HCT116 (cell line): ENCODE measurements at regions not wholly inside any gene's neighbourhood (a gene's known extent, or its start where the extent isn't known, plus 50 kb on each side); places are given as distances from the start of the nearest gene placed in this dataset.

ENCODE experiments used
- ATAC-seq: fragments of 200-7000 bp; cut with Tn5 transposase; 2 replicates; pipeline ENCODE4 v1.9.1; 2020; ENCODE audit warnings: mild to moderate bottlenecking, moderate library complexity
- BruUV-seq: library from RNA; stranded (reverse); fragments of 400-500 nt; replicated peaks from 2 replicates; lab custom pipeline; 2021; lab: Mats Ljungman, UMichigan
- CTCF ChIA-PET: fragments of 300-600 bp; sonication (Branson Sonifier 250); formaldehyde crosslinking; loops from one replicate; lab custom pipeline; 2021; ENCODE audit warnings: antibody characterized with exemption; lab: Charles Lee
- POLR2A ChIA-PET: fragments of 300-600, 350-600 bp; sonication (Branson Sonifier 250); formaldehyde crosslinking; loops from one replicate; lab custom pipeline; 2021; ENCODE audit warnings: antibody characterized with exemption; lab: Charles Lee
- RAD21 ChIA-PET, 2 experiments: fragments of 300-600 bp; sonication (Branson Sonifier 250); formaldehyde crosslinking; loops; one replicate each; lab custom pipeline; 2023; ENCODE audit warnings: low total read pairs in 2 of 2; ENCODE audit not compliant: uncharacterized antibody in 2 of 2, unreplicated experiment in 2 of 2, low non-redundant PET in 1 of 2; lab: Charles Lee
- DNase-seq: peaks from one replicate; pipeline ENCODE4 v3.0.0-alpha.2; 2010; ENCODE audit warnings: low read depth, low spot score
- H2AFZ ChIP-seq: fragments of 200-600 bp; shearing (Covaris generic), sonication (generic); 2 replicates; pipeline ENCODE4 v1.6.1; 2017; ENCODE audit warnings: low read depth, mixed run types, mixed read lengths, antibody characterized with exemption, low read length; ENCODE audit not compliant: poor library complexity, severe bottlenecking
- H3K27ac ChIP-seq: 2 replicates; pipeline ENCODE4 v1.5.1; 2012; ENCODE audit warnings: low read depth, low read length
- H3K27me3 ChIP-seq: fragments of 200-600 bp; sonication (generic); 2 replicates; pipeline ENCODE4 v1.6.1; 2016; ENCODE audit warnings: mixed run types, low read length, mixed read lengths; ENCODE audit not compliant: insufficient read depth
- H3K36me3 ChIP-seq, 2 experiments: fragments of 200-500 bp in 1 of 2; fragments of 200-600 bp in 1 of 2; sonication (Bioruptor generic) in 1 of 2; sonication (generic) in 1 of 2; 2 replicates each; pipeline versions ENCODE4 v1.5.1 to v1.6.1; 2014 to 2016; ENCODE audit warnings: low read length in 2 of 2, inconsistent platforms in 1 of 2, mixed read lengths in 1 of 2, mixed run types in 1 of 2; ENCODE audit not compliant: insufficient read depth in 2 of 2, control insufficient read depth in 1 of 2
- H3K4me1 ChIP-seq, 2 experiments: fragments of 200-600 bp in 1 of 2; sonication (generic) in 1 of 2; 2 replicates each; pipeline versions ENCODE4 v1.5.1 to v1.6.1; 2012 to 2017; ENCODE audit warnings: low read length in 2 of 2, inconsistent platforms in 1 of 2, mild to moderate bottlenecking in 1 of 2, mixed read lengths in 1 of 2, mixed run types in 1 of 2, moderate library complexity in 1 of 2; ENCODE audit not compliant: insufficient read depth in 2 of 2, control insufficient read depth in 1 of 2
- H3K4me2 ChIP-seq: fragments of 200-600 bp; sonication (generic); 2 replicates; pipeline ENCODE4 v1.6.1; 2017; ENCODE audit warnings: mixed run types, low read length, mixed read lengths
- H3K4me3 ChIP-seq, 2 experiments: fragments of 200-600 bp in 1 of 2; sonication (generic) in 1 of 2; replicated peaks in 1 of 2; 2 replicates each; pipeline ENCODE4 v1.5.1; 2011 to 2016; ENCODE audit warnings: low read length in 2 of 2, control low read depth in 1 of 2, low read depth in 1 of 2, mild to moderate bottlenecking in 1 of 2, mixed read lengths in 1 of 2, mixed run types in 1 of 2
- H3K79me2 ChIP-seq: fragments of 200-600 bp; sonication (generic); 2 replicates; pipeline ENCODE4 v1.6.1; 2017; ENCODE audit warnings: mild to moderate bottlenecking, mixed run types, low read length, moderate library complexity, mixed read lengths; ENCODE audit not compliant: insufficient read depth
- H3K9ac ChIP-seq: fragments of 200-600 bp; sonication (generic); 2 replicates; pipeline ENCODE4 v1.6.1; 2016; ENCODE audit warnings: low read length, mixed read lengths
- H3K9me2 ChIP-seq: fragments of 200-600 bp; sonication (generic), shearing (Covaris generic); 2 replicates; pipeline ENCODE4 v1.6.1; 2017; ENCODE audit warnings: mixed run types, mild to moderate bottlenecking, moderate library complexity; ENCODE audit not compliant: insufficient read depth
- H3K9me3 ChIP-seq, 2 experiments: fragments of 200-500 bp in 1 of 2; fragments of 200-600 bp in 1 of 2; sonication (Bioruptor generic) in 1 of 2; sonication (generic) in 1 of 2; 2 replicates each; pipeline ENCODE4 v1.6.1; 2014 to 2017; ENCODE audit warnings: low read length in 2 of 2, mixed read lengths in 2 of 2, inconsistent platforms in 1 of 2, low read depth in 1 of 2, mild to moderate bottlenecking in 1 of 2, mixed run types in 1 of 2, moderate library complexity in 1 of 2; ENCODE audit not compliant: control insufficient read depth in 1 of 2, insufficient read depth in 1 of 2
- H4K20me1 ChIP-seq: fragments of 200-600 bp; sonication (generic), shearing (Covaris generic); 2 replicates; pipeline ENCODE4 v1.6.1; 2017; ENCODE audit warnings: mixed run types, mild to moderate bottlenecking, moderate library complexity; ENCODE audit not compliant: insufficient read depth
- CBX3 ChIP-seq: IDR thresholded peaks from 2 replicates; pipeline ENCODE4 v1.6.1; 2012; ENCODE audit warnings: low read depth
- CEBPB ChIP-seq: IDR thresholded peaks from 2 replicates; pipeline ENCODE4 v1.6.1; 2012; ENCODE audit warnings: low read depth
- EGR1 ChIP-seq: IDR thresholded peaks from 2 replicates; pipeline ENCODE4 v1.6.1; 2012; ENCODE audit warnings: low read depth
- ELF1 ChIP-seq: IDR thresholded peaks from 2 replicates; pipeline ENCODE4 v1.6.1; 2012; ENCODE audit warnings: low read depth, borderline replicate concordance
- EZH2 ChIP-seq: fragments of 200-600 bp; sonication (generic); IDR thresholded peaks from 2 replicates; pipeline ENCODE4 v1.6.1; 2017; ENCODE audit warnings: antibody characterized with exemption, mixed run types
- FOSL1 ChIP-seq: IDR thresholded peaks from 2 replicates; pipeline ENCODE4 v1.6.1; 2012; ENCODE audit warnings: low read depth
- JUND ChIP-seq: IDR thresholded peaks from 2 replicates; pipeline ENCODE4 v1.6.1; 2012
- SIN3A ChIP-seq: IDR thresholded peaks from 2 replicates; pipeline ENCODE4 v1.6.1; 2012; ENCODE audit warnings: low read depth
- SP1 ChIP-seq: IDR thresholded peaks from 2 replicates; pipeline ENCODE4 v1.6.1; 2012; ENCODE audit warnings: low read depth
- TCF7L2 ChIP-seq: IDR thresholded peaks from 2 replicates; pipeline ENCODE4 v1.7.0; 2011; ENCODE audit warnings: borderline replicate concordance, inconsistent platforms; ENCODE audit not compliant: insufficient read depth, insufficient read length; ENCODE audit errors: extremely low read depth
- ZFX ChIP-seq: fragments of 450-650 bp; IDR thresholded peaks from 2 replicates; pipeline ENCODE4 v1.6.1; 2017
- ZNF274 ChIP-seq: fragments of 200-500 bp; sonication (Bioruptor generic); IDR thresholded peaks from 2 replicates; pipeline ENCODE4 v1.6.1; 2014; ENCODE audit warnings: mild to moderate bottlenecking, low read depth, low read length, inconsistent platforms
- intact Hi-C: fragments of 100-400 bp; cut with micrococcal nuclease; formaldehyde crosslinking; loops from 2 replicates; pipeline ENCODE4 v1.10.0; 2022
- TF ChIP-seq, protein P1 (sequence below): IDR thresholded peaks from 2 replicates; pipeline ENCODE4 v1.6.1; 2012; ENCODE audit warnings: low read depth
- TF ChIP-seq, protein P2 (sequence below): IDR thresholded peaks from 2 replicates; pipeline ENCODE4 v1.6.1; 2012

DNA sequence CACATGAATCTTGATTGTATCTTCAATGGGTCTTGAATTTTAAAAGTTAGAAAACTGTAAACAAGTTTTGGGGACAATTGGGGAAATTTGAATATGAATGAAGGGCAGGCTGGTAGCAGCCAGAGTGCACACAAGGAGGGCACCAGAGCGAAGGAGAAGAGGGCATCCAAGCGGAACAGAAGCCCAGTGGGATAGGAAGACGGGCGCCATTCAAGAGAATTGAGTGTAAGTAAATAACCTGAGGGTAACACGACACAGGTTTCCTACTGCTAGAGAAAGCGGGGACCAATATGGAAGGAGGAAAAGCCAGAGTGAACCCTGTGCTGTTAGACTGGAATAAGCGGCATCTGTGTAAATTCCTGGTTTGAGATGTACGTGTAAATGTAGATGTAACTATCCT, 115.1 kb upstream of the CCL2 start:
- Histone ChIP-seq H3K9ac (no peak overlapping the region), H3K9me2 (no peaks in the 10 kb centered on the region), H3K27ac (no peak overlapping the region), H3K4me2 (no peak overlapping the region), H3K79me2 (no peaks in the 10 kb centered on the region), H3K4me1 (no peaks in the 10 kb centered on the region), H4K20me1 (no peaks in the 10 kb centered on the region), H2AFZ (no peak overlapping the region), H3K27me3 (no peaks in the 10 kb centered on the region), H3K4me3 (no peak overlapping the region), H3K9me3 (no peaks in the 10 kb centered on the region; a peak in 1 of 4 replicates), H3K36me3 (no peaks in the 10 kb centered on the region)
- POLR2A ChIA-PET: no interaction called here
- RAD21 ChIA-PET: no interaction called here
- BruUV-seq: no TSS peak
- TF ChIP-seq, protein P1, sequence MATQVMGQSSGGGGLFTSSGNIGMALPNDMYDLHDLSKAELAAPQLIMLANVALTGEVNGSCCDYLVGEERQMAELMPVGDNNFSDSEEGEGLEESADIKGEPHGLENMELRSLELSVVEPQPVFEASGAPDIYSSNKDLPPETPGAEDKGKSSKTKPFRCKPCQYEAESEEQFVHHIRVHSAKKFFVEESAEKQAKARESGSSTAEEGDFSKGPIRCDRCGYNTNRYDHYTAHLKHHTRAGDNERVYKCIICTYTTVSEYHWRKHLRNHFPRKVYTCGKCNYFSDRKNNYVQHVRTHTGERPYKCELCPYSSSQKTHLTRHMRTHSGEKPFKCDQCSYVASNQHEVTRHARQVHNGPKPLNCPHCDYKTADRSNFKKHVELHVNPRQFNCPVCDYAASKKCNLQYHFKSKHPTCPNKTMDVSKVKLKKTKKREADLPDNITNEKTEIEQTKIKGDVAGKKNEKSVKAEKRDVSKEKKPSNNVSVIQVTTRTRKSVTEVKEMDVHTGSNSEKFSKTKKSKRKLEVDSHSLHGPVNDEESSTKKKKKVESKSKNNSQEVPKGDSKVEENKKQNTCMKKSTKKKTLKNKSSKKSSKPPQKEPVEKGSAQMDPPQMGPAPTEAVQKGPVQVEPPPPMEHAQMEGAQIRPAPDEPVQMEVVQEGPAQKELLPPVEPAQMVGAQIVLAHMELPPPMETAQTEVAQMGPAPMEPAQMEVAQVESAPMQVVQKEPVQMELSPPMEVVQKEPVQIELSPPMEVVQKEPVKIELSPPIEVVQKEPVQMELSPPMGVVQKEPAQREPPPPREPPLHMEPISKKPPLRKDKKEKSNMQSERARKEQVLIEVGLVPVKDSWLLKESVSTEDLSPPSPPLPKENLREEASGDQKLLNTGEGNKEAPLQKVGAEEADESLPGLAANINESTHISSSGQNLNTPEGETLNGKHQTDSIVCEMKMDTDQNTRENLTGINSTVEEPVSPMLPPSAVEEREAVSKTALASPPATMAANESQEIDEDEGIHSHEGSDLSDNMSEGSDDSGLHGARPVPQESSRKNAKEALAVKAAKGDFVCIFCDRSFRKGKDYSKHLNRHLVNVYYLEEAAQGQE: no peak
- no peak for TF ChIP-seq SP1
- DNase-seq (no peak), ATAC-seq (no peak)
- CTCF ChIA-PET: no interaction called here
- intact Hi-C loops: no loop called here

DNA sequence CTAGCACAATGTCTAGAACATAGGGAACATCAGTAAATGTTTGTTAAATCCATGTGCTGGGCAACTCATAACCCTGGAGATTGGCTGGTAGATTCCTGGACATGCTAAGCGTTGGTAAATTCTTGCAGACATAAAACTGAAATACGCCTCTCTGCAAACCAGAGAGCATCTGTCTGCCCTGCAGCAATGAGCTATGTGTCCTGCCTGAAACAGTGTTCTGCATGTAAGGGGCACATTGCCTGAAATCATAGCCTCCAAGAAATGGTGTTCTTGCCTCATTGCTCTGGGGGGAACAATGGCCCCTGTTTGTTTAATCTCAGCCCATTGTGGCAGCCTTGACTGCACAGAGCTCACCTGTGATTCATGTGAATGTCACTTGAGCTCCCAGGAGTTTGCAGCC, 113.5 kb upstream of the CCL2 start:
- ChIA-PET POLR2A (no interaction called here), CTCF (no interaction called here), RAD21 (no interaction called here)
- no peaks in the 10 kb centered on the region for H3K36me3 ChIP-seq
- DNase-seq: no peak
- H3K4me3 ChIP-seq: no peak overlapping the region
- no peak overlapping the region for H3K4me2 ChIP-seq
- H3K9ac ChIP-seq: no peak overlapping the region
- no peaks in the 10 kb centered on the region for H3K9me2 ChIP-seq
- H4K20me1 ChIP-seq: no peaks in the 10 kb centered on the region
- H3K4me1 ChIP-seq: no peaks in the 10 kb centered on the region
- no peak overlapping the region for H2AFZ ChIP-seq
- no peak for ATAC-seq
- H3K9me3 ChIP-seq: no peaks in the 10 kb centered on the region; a peak in 1 of 4 replicates
- no peaks in the 10 kb centered on the region for H3K79me2 ChIP-seq
- H3K27ac ChIP-seq: no peak overlapping the region
- intact Hi-C loops: no loop called here
- BruUV-seq: no TSS peak
- H3K27me3 ChIP-seq: no peaks in the 10 kb centered on the region
- no peak for TF ChIP-seq JUND
- no peak for TF ChIP-seq ZNF274
- no peak for TF ChIP-seq ZFX
- no peak for TF ChIP-seq FOSL1
- TF ChIP-seq, protein P1: no peak
- no peak for TF ChIP-seq CEBPB
- no peak for TF ChIP-seq EZH2
- no peak for TF ChIP-seq TCF7L2
- no peak for TF ChIP-seq SIN3A
- no peak for TF ChIP-seq CBX3
- TF ChIP-seq ELF1: no peak
- no peak for TF ChIP-seq EGR1
- TF ChIP-seq, protein P2, sequence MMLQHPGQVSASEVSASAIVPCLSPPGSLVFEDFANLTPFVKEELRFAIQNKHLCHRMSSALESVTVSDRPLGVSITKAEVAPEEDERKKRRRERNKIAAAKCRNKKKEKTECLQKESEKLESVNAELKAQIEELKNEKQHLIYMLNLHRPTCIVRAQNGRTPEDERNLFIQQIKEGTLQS: no peak
